ENCODE measurements at regions not wholly inside any gene's neighbourhood (a gene's known extent, or its start where the extent isn't known, plus 50 kb on each side); places are given as distances from the start of the nearest gene placed in this dataset.
"Not testable (repeated sequence)": the region's sequence is repeated elsewhere in the genome, so short reads cannot be mapped to it uniquely, and the experiment has no call there.

DNA sequence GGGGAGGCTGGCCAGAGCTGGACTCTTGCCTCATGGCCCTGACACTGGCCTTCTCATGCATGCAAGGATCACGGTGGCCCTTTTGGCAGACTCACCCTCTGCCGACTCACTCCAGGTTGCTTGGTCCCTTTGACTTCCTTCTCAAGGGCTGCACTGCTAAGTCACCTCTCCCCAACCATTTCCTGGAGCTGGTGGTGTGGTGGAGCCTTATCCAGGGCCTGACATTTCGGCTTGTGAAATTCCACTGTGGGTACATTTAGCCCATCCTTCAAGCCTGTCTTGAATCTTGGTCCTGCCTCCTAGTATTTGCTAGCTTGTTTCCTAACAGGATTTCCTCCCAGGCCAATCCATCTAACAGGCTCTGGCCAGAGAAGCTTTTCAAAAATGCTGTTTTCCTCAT, 52.6 kb upstream of the JUN start:
- no peak for DNase-seq (ENCODE audit: low read depth in 1 of 2, low spot score in 1 of 2)

- no peak for DNase-seq (ENCODE audit: low read depth in 1 of 2, low spot score in 1 of 2)
Measured at GRCh38 chr1:58837886-58838285, 54.0 kb upstream of the JUN start.

DNA sequence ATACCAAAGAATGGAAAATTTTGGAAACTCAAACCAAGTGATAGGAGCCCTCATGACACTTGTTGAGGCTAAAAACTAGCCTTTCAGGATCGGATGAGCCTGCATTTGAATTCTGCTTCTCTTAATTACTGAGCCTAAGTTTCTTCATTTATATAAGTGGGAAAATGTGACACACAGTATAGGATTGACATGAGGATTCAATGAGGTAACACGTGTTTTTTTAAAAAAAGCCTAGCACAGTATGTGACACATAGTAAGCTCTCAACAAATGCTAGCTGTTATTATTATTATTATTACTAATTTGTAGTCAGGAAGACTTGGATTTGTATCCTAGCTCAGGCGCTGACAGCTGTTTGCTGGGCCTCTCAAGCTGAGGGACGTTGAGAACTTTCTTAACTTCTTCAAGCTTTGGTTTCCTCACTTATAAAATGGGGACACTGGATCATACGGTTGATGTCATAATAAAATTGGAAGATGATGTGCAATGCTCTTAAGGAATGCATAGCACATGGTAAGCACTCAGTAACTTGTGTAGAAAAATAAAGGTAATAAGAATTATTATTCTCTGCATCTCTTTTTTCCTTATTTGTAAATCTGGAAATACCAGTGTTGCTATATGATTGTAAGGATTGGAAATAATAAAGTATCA, 55.4 kb upstream of the JUN start:
- DNase-seq (ENCODE audit: low read depth in 1 of 2, low spot score in 1 of 2): no peak

DNA sequence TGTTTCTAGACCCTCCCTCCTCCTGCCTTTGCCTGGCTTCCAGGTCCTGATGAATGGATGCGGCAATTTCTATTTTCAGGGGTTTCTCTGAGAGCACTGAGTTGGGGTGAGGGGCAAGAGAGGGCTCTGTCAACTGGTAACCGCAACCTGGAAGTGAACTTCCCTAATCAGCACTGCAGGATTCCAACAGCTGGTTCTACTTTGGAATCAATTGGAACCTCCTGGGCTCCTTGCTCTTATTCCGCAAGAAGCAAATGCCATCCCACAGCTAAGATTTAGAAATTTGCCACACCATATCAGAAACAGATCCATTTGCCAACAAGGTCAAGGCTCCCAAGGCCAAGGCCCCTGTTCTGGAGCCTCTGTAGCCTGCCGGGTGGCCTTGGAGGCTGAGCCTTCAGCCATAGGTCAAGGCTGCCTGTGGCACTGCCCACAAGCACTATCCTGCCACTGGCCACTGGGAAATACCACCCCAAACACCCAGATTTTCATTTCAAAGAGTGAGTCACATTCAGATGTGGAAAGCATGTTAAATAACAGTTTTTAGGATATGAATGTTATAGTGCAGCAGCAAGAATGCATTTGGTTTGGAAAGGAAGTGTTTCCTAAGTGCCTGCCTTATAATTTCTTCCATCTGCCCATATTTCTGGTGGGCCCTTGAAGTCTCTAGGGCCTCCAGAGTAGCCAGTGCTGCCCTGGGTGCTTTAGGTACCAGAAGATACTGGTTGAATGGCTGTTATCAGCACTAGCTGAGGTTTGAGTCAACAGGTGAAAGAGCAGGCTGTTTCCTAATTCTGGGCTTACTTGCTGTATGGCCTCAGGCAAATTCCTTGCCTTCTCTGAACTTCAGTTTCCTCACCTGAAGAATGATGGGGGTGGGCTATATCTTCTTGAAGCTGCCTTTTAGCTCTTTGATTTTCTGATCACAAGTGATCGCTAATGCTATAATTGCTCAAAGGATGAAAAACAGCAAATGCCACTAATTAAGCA, 56.3 kb upstream of the JUN start:
- no peak for DNase-seq (ENCODE audit: low read depth in 1 of 2, low spot score in 1 of 2)

DNA sequence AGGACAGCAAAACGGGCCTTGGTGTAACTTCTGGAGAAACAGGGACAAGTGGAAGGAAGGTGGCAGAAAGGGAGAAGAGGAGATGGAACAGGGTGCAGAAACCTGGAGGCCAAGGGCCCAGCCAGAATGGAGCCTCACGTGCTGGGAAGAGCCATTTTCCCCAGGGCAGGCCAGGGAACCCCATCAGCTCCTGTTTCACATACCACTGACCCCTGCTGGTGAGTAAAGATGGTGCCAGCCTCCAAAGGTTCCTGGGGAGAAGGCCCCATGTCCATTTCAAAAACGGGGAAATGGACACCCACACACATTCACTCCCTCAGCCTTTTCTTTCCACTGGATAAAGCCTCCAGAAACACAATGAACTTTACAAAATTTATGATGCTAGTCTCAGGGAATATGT, 57.6 kb upstream of the JUN start:
- no peak for DNase-seq (ENCODE audit: low read depth in 1 of 2, low spot score in 1 of 2)

DNA sequence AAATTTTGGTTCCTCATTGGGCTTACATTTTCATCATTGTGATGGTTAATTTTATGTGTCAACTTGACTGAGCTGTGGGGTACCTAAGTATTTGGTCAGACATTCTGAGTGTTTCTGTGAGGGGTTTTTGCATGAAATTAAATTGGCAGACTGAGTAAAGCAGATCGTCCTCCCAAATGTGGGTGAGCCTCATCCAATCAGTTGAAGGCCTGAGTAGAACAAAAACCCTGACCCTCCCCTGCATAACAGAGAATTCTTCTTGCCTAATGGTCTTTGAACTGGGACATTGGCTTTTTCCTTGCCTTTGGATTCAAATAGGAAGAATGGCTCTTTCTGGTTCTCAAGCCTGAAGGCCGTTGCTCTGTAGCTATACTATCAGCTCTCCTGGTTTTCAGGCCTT, 59.1 kb upstream of the JUN start:
- no peak for DNase-seq (ENCODE audit: low read depth in 1 of 2, low spot score in 1 of 2)

DNA sequence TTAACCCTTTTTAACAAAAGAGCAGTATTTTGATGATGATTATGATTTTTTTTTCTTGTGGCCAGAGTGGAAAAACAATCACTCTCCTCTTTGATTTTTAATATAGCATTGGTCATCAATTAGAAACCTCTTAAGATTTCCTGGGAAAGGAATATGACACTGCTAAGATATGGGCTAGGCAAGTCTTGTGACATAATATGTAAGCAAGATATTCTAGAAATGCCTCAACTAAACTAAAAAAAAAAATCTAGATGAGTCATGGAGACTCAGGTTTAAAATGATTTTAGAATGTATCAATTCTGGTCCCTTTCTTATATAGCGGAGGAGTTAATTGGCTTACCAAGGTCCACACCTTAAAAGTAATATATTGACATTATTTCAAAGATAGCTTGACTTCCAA, 60.3 kb upstream of the JUN start:
- DNase-seq (ENCODE audit: low read depth in 1 of 2, low spot score in 1 of 2): no peak

GRCh38 chr1:58845942-58846341, 62.1 kb upstream of the JUN start:
- DNase-seq (ENCODE audit: low read depth in 1 of 2, low spot score in 1 of 2): no peak

- no peak for DNase-seq (ENCODE audit: low read depth in 1 of 2, low spot score in 1 of 2)
Measured at GRCh38 chr1:58848818-58849411, 65.1 kb upstream of the JUN start.

- DNase-seq (ENCODE audit: low read depth in 1 of 2, low spot score in 1 of 2): no peak
Measured at GRCh38 chr1:58849551-58849950, 65.7 kb upstream of the JUN start.

GRCh38 chr1:58850636-58851035, 66.8 kb upstream of the JUN start:
- DNase-seq (ENCODE audit: low read depth in 1 of 2, low spot score in 1 of 2): no peak

- DNase-seq (ENCODE audit: low read depth in 1 of 2, low spot score in 1 of 2): no peak
Measured at GRCh38 chr1:58852731-58853485, 69.1 kb upstream of the JUN start.

DNA sequence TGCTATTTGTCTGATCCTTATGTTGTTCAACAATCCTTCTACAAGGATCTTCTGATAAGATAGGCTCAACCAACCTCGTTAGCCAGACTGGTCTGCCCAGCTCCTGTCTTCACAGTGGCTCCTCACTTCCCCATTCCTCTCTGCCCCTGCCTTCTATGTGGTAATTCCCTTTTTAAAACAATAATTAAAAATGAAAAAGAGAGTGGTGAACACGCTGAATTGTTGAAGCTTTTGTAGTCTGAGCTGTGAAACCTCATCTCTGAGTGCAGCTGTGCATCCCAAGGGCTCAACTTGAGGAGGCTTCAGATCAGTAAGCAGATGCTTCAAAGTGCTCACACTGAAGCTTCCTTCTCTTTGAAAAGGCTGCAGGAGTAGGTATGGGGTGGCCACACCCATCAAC, 70.7 kb upstream of the JUN start:
- no peak for DNase-seq (ENCODE audit: low read depth in 1 of 2, low spot score in 1 of 2)

- no peak for DNase-seq (ENCODE audit: low read depth in 1 of 2, low spot score in 1 of 2)
Measured at GRCh38 chr1:58855274-58856165, 71.7 kb upstream of the JUN start.

DNA sequence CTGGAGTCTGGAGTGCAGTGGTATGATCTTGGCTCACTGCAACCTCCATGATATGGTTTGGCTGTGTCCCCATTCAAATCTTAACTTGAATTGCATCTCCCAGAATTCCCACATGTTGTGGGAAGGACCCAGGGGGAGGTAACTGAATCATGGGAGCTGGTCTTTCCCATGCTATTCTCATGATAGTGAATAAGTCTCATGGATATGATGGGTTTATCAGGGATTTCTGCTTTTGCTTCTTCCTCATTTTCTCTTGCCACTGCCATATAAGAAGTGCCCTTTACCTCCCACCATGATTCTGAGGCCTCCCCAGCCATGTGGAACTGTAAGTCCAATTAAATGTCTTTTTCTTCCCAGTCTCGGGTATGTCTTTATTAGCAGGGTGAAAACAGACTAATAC, 72.4 kb upstream of the JUN start:
- DNase-seq (ENCODE audit: low read depth in 1 of 2, low spot score in 1 of 2): not testable (repeated sequence)

DNA sequence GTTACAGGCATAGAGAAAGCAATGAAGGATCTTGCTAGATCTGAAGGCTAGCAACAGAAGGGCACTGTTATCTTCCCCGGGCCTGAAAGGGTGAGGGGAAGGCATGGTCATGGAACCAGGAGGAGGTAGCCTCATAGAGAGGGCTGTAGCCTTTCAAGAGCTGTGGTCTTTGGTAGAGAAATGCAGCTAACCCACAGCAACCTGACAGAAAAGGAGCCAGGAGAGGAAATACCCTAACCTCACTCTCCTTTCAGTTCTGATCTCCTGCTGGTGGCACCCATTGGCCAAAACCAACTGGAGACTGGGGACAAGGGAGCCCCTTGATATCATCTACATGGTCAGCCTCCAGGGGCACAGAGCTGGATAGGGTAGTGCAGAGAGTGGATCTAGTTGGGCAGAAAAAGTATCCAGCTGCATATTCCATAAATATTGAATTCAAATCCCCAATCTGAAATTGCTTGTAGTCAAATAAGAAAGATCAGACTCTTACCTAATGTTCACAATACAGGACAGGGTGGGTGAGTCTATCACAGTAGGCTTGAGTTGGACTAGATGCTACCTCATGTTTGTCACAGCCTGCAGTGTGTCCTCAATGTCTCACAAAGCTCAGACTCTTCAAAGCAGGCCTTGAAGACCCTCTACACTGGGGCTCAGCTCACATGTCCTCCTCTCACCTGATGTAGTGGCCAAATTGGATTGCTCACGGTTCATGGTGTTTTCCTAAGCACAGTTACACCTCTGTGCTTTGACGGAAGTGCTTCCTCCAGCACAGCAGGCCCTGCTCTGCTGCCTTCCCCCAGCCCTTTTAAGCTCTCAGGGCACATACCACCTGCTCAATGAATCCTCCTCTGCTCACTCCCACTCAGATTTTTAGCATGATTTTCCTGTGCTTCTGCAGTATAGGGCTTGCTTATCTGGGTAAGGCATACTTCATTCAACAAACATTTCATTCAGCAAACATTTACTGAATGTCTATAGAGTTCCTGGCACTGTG, 74.1 kb upstream of the JUN start:
- no peak for DNase-seq (ENCODE audit: low read depth in 1 of 2, low spot score in 1 of 2)

- no peak for DNase-seq (ENCODE audit: low read depth in 1 of 2, low spot score in 1 of 2)
Measured at GRCh38 chr1:58859769-58860485, 76.1 kb upstream of the JUN start.

DNA sequence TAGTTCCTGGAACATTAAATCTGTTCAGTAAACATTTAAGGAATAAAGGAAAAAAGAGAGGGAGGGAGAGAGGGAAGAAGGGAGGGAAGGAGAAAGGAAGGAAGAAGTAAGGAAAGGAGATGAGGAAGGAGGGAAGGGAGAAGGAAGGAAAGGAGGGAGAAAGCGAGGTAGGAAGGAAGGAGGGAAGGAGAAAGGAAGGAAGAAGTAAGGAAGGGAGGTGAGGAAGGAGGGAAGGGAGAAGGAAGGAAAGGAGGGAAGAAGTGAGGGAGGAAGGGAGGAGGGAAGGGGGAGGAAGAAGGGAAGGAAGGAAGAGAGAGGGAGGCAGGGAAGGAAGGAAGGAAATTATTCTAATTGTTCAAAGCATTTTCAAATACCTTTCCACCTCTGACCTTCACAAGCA, 77.2 kb upstream of the JUN start:
- no peak for DNase-seq (ENCODE audit: low read depth in 1 of 2, low spot score in 1 of 2)

GRCh38 chr1:58861506-58861905, 77.7 kb upstream of the JUN start:
- DNase-seq (ENCODE audit: low read depth in 1 of 2, low spot score in 1 of 2): no peak

All from activated T-helper 1 cell treated with anti-CD3 and anti-CD28 coated beads, Interleukin-2, amount 50 U/mL, for 16 hours (primary cell).